A549 (cell line): ENCODE measurements at regions not wholly inside any gene's neighbourhood (a gene's known extent, or its start where the extent isn't known, plus 50 kb on each side); places are given as distances from the start of the nearest gene placed in this dataset.

ENCODE experiments used
- BHLHE40 ChIP-seq: IDR thresholded peaks from 2 replicates; pipeline ENCODE4 v1.6.1; 2012; ENCODE audit warnings: low read depth, low read length, inconsistent platforms
- CTCF ChIP-seq: fragments of >200 bp; sonication (Bioruptor Twin); formaldehyde crosslinking; IDR thresholded peaks from 3 replicates; pipeline ENCODE4 v1.5.1; 2016
- EP300 ChIP-seq, 2 experiments: fragments of >200 bp; sonication (Bioruptor Twin); formaldehyde crosslinking; IDR thresholded peaks; 2 replicates in 1 of 2; 3 replicates in 1 of 2; pipeline ENCODE4 v1.6.1; 2016 to 2017
- ESRRA ChIP-seq: fragments of 150-350 bp; IDR thresholded peaks from 2 replicates; pipeline ENCODE4 v1.6.1; 2014; ENCODE audit warnings: mild to moderate bottlenecking, low read length, borderline replicate concordance
- HOXB5 ChIP-seq: fragments of 250-450 bp; sonication (Bioruptor Pico); IDR thresholded peaks from 2 replicates; pipeline ENCODE4 v1.5.0; 2020; ENCODE audit warnings: mild to moderate bottlenecking, moderate library complexity
- JUN ChIP-seq, 2 experiments: fragments of >200 bp; sonication (Bioruptor Twin); formaldehyde crosslinking; IDR thresholded peaks; 2 replicates in 1 of 2; 3 replicates in 1 of 2; pipeline ENCODE4 v1.6.1; 2016 to 2017
- KDM1A ChIP-seq: fragments of 200-600 bp; sonication (generic); IDR thresholded peaks from 2 replicates; pipeline ENCODE4 v1.6.1; 2016; ENCODE audit warnings: low read depth, mild to moderate bottlenecking
- MAFK ChIP-seq: fragments of 450-650 bp; IDR thresholded peaks from 2 replicates; pipeline ENCODE4 v1.6.1; 2014; ENCODE audit not compliant: partially characterized antibody
- MYC ChIP-seq: IDR thresholded peaks from 2 replicates; pipeline ENCODE4 v1.6.1; 2012; ENCODE audit warnings: mild to moderate bottlenecking, inconsistent platforms, low read length, improper control_type of control experiment, borderline replicate concordance
- RAD21 ChIP-seq, 2 experiments: fragments of >200 bp in 1 of 2; sonication (Bioruptor Twin) in 1 of 2; formaldehyde crosslinking in 1 of 2; IDR thresholded peaks in 1 of 2; conservative IDR thresholded peaks in 1 of 2; 2 replicates in 1 of 2; 3 replicates in 1 of 2; pipeline ENCODE4 v1.6.1; 2012 to 2018; ENCODE audit warnings: inconsistent platforms in 1 of 2
- RCOR1 ChIP-seq: fragments of 150-350 bp; IDR thresholded peaks from 2 replicates; pipeline ENCODE4 v1.6.1; 2014; ENCODE audit warnings: antibody characterized with exemption, low read length, low read depth
- TF ChIP-seq, protein P1 (sequence below): fragments of 450-650 bp; IDR thresholded peaks from 2 replicates; pipeline ENCODE4 v1.6.1; 2014; ENCODE audit warnings: antibody characterized with exemption

DNA sequence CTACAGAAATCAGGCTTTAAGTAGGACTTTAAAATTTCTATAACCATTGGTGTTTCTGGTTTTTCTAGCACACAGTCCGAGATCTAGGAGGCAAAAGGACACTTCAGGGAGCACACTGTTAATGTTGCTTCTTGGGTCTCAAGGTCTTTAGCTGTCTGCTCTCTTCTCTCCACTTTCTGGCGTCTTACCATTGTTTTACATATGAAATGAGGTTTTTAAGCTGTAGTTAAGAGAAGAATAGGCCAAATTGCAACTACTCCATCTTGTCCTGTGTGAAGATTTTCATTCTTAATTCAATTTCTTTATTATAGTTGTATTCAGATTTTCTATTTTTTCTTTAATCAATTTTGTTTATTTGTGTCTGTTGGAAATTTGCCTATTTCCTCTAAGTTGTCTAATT, 151.4 kb downstream of the WNT7A start:
- TF ChIP-seq CTCF (no peak), JUN (IDR thresholded peaks at IDR 0.05) (no peak), ESRRA (no peak), RAD21 (conservative IDR thresholded peaks at IDR 0.05 in 1 of 2, IDR thresholded peaks at IDR 0.05 in 1 of 2) (no peak), HOXB5 (no peak), KDM1A (no peak), BHLHE40 (no peak), MYC (no peak), RCOR1 (no peak), MAFK (no peak), EP300 (IDR thresholded peaks at IDR 0.05) (no peak)
- TF ChIP-seq, protein P1, sequence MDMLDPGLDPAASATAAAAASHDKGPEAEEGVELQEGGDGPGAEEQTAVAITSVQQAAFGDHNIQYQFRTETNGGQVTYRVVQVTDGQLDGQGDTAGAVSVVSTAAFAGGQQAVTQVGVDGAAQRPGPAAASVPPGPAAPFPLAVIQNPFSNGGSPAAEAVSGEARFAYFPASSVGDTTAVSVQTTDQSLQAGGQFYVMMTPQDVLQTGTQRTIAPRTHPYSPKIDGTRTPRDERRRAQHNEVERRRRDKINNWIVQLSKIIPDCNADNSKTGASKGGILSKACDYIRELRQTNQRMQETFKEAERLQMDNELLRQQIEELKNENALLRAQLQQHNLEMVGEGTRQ: no peak
